ENCODE measurements at regions not wholly inside any gene's neighbourhood (a gene's known extent, or its start where the extent isn't known, plus 50 kb on each side); places are given as distances from the start of the nearest gene placed in this dataset.

DNA sequence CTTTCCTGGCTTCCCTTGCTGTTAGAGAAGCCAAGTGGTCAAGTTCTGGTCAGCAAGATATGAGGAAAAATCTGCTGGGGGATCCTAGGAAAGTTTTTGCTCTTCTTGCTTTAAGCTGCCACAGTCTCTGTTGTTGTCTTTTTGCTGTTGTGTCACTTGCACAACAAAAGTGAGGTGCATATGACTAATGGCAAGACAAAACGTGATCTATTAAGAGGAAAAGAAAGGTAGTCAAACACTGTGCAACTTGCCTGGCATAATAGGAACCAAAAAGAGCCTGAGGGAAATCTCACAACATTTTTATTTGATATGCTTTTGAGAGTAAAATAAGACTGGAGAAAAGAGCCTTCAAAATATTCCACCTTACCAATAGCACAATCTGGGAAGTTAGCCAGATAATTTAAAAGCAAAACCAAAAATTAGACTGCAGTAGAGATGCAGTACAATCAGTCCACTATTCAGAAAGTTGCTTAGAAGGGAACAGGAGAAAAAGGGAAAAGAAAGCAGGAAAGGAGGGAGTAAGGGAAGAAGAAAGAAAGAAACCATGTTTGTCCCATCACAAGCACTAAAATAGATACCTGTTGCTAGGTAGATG lies 110.0 kb upstream of the SLC4A7 start:
- DNase-seq (ENCODE audit: low read depth in 4 of 4, low spot score in 3 of 4) = no peak

- no peak for DNase-seq (ENCODE audit: low read depth in 4 of 4, low spot score in 3 of 4)
Observed at GRCh38 chr3:27593173-27593572, 109.0 kb upstream of the SLC4A7 start.

GRCh38 chr3:27591312-27592210 lies 107.4 kb upstream of the SLC4A7 start:
- DNase-seq (ENCODE audit: low read depth in 4 of 4, low spot score in 3 of 4) = no peak

GRCh38 chr3:27590437-27591298 lies 106.5 kb upstream of the SLC4A7 start:
- DNase-seq (ENCODE audit: low read depth in 4 of 4, low spot score in 3 of 4) = no peak

- DNase-seq (ENCODE audit: low read depth in 4 of 4, low spot score in 3 of 4) = no peak
Observed at GRCh38 chr3:27589795-27590194, 105.6 kb upstream of the SLC4A7 start.

DNA sequence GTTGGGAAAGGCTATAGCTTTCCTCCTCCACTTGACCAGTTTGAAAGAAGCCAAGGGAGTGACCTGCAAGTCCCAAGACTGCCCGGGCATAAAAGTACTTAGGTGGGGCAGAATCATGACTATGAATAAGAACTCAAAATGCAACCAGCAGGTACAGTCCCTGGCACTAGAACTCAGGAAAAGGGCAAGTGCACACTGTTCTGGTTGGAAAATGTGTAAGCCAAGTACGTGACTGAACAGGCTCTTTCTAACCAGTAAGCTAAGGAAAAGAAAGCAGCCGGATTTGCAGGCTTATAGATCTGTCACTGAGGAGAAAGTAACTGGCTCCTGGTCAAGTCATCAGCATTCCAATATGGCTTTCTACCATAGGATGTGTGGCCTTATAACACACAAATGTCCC lies 101.2 kb upstream of the SLC4A7 start:
- no peak for DNase-seq (ENCODE audit: low read depth in 4 of 4, low spot score in 3 of 4)

DNA sequence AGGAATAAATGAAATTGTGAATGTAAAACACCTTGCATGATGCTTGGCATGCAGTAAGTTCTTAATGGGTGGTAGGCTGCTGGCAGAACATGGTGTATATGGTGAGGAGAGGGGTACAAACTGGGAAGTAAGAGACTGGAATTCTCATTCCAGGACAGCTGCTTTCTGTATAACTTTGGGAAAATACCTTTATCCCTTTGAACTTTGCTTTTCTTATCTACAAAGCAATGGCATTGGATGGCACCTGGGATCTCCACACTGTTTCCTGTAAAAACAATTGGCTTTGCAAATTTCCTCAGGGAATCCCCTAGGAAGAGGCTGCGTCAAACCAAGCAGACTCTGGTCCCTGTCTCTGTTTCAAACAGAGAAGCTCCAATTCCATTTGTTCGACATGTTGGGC lies 100.7 kb upstream of the SLC4A7 start:
- no peak for DNase-seq (ENCODE audit: low read depth in 4 of 4, low spot score in 3 of 4)

GRCh38 chr3:27581852-27582251 lies 97.7 kb upstream of the SLC4A7 start:
- DNase-seq (ENCODE audit: low read depth in 4 of 4, low spot score in 3 of 4) = no peak

GRCh38 chr3:27578032-27578431 lies 93.8 kb upstream of the SLC4A7 start:
- DNase-seq (ENCODE audit: low read depth in 4 of 4, low spot score in 3 of 4) = no peak

- no peak for DNase-seq (ENCODE audit: low read depth in 4 of 4, low spot score in 3 of 4)
Observed at GRCh38 chr3:27577504-27577903, 93.3 kb upstream of the SLC4A7 start.

DNA sequence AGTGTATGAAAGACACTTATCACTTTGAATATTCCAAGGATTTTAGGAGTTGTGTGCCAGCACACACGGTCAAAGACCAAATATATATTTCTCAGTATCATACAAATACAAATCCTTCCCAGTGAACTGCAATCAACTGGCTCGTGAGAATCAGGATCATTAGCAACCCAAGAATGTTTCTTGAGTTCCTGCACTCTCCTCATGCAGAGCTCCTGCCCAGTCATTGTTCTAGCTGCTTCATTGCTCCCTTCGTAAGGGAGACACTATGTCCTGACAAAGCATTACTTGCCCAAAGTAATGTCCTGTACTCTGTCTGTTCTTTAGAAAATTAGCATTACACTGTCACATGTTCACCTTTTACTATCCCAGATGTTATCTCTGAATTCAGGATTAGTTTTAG lies 92.0 kb upstream of the SLC4A7 start:
- DNase-seq (ENCODE audit: low read depth in 4 of 4, low spot score in 3 of 4) = no peak

DNA sequence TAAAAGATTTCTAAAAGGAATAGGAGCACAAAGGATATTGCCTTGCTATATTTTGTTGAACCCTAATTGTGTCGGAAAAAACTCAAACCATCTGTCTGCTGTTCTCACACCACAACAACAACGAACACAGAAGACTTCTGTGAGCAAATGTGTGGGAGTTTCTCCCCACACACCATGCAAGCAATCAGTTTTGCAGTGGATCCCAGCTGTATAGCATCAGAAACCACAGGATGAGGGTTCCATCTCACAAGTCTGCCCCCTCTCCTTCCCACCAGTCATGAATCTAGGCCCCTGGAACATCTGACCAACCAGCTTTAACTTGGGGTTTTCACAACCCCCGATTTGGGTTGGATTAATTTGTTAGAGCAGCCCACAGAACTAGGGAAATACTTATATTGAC lies 91.3 kb upstream of the SLC4A7 start:
- no peak for DNase-seq (ENCODE audit: low read depth in 4 of 4, low spot score in 3 of 4)

DNA sequence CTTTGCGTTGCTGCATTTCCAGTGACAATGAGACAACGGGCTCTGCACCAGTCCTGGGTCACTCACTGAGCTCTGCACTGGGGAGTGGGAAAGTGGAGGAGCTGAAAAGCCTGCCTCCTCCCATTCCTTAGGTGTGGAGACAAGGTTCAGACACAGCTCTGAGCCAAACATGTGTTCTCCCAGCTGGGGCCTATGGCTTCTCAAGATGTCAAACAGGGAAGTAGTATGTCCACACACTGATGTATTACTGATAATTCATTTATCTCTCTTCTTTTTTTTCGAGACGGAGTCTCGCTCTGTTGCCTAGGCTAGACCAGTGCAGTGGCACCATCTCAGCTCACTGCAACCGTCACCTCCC lies 90.2 kb upstream of the SLC4A7 start:
- no peak for DNase-seq (ENCODE audit: low read depth in 4 of 4, low spot score in 3 of 4)

DNA sequence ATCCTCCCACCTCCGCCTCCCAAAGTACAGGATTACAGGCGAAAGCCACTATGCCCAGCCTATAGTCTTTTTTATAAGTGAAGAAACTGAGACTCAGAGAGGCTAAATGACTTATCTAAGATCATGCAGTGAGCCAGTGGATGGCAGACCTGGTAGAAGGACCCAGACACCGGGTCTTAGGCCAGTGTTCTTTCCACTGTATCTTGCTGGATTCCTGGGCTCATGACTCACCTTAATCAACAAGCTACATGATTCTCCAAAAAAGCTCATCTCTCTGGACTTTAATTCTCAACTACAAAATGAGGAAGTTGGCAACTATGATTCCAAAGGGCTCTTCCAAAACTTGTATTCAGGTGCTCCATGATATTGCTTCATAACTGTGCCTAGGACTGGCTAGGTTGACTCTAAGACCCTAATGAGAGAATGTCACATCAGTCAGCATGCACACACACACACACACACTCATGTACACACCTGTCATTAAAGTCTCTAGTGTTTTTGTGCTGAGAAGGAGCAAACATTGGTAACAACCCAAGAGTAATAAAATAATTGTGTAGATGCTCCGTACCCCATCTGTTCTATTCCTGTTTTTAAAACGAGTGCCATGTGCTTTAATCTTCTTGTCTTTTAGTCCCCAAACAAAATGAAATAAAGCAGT lies 89.7 kb upstream of the SLC4A7 start:
- DNase-seq (ENCODE audit: low read depth in 4 of 4, low spot score in 3 of 4) = no peak

- DNase-seq (ENCODE audit: low read depth in 4 of 4, low spot score in 3 of 4) = no peak
Observed at GRCh38 chr3:27573138-27573537, 89.0 kb upstream of the SLC4A7 start.

DNA sequence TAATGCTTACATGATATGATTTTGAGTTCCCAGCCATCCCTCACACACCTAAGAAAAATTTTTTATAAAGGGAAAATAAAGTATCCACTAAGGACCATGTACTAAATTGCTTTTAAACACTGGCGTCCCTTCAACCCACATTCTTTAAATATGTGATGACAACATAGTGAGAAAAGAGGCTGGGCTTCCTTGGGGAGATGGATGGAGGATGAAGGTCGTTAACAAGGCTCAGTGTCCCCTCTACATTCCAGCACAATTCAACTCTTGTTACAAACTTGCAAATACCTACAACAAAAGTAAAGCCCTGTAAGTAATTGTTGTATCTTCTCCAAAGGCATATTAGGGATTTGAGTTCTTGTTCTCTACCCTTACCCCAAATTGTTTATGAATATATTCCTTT lies 87.2 kb upstream of the SLC4A7 start:
- DNase-seq (ENCODE audit: low read depth in 4 of 4, low spot score in 3 of 4) = no peak

DNA sequence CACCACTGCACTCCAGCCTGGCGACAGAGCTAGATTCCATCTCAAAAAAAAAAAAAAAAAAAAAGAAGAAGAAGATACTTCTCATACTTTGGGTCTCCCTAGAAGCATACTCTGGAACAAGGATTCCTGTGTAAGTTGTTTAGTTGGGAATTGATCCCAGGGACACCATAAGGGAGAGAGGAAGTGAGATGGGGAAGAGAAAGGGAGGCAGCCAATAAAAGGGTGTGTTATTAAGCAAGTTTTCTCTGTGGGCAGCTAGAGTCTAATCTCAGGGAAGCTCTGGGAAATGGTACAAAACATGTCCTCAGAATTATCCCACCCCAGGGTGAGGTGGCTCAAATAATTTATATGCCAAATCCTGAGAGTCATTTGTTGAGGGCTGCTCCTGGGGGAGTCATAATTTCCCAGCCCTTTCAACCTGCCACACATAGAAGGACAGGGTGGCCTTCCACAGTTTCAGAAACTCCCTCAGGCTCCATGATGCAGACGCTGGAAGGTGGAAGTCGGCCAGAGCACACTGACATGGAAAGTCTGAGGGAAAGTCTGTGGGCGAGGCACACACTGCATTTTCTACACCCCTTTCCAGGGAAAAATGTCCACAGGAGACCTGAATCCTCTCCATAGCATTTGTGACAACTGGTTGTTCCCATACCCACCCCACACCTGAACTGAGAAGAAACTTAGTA lies 86.4 kb upstream of the SLC4A7 start:
- no peak for DNase-seq (ENCODE audit: low read depth in 4 of 4, low spot score in 3 of 4)

DNA sequence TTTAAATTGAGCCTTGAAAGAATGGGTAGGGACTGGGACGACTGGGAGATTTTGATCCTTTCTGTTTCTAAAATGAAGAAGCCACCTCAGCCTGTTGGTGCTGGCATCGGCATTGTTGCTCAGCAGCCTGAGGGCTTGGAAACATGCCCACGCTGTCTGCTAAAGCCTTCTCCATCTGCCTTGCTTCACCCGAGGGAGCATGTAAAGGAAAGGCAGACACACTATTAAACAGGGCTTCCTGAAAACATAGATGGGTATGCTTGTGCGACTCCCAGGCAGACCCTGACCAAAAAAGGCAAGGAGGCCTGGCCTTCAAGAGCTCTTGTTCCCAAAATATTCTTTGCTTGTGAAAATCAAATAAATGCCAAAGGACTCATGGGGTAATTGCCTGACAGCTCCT lies 84.2 kb upstream of the SLC4A7 start:
- no peak for DNase-seq (ENCODE audit: low read depth in 4 of 4, low spot score in 3 of 4)

- no peak for DNase-seq (ENCODE audit: low read depth in 4 of 4, low spot score in 3 of 4)
Observed at GRCh38 chr3:27567251-27567650, 83.1 kb upstream of the SLC4A7 start.

DNA sequence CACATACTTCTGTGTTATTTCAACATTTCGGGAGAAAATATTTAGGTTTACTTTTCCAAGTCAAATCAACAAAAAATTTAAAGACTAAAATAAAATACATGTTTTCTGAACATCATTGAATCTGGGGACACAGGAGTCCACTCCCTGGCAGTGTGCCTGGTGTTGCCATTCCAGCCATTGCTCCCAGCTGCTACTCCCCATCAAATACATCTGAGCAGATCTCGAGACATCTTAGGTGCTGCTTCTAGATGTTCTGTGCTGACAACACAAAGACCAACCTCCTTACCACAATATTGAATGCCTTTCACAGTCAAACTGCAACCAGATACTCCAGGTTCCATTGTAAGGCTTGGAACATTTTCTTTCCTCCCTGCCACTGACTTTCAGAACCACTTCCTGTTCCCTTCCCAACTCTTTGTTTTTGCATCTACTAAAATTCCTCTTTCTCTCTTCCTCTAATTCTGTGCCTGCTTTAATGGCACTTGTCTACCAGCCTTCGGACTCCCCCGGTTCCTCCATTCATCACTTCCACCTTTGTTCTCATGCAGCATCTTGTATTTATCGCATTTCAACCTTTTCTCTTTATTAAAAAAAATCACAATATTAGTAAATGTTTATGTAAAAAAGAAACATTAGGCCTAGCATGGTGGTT lies 81.1 kb upstream of the SLC4A7 start:
- no peak for DNase-seq (ENCODE audit: low read depth in 4 of 4, low spot score in 3 of 4)

Measured in right renal pelvis (tissue), 4 donors.